ENCODE measurements at regions not wholly inside any gene's neighbourhood (a gene's known extent, or its start where the extent isn't known, plus 50 kb on each side); places are given as distances from the start of the nearest gene placed in this dataset.

GRCh38 chr6:16844183-16844582, 82.9 kb upstream of the ATXN1 start:
- no peaks in the 10 kb centered on the region for H3K36me3 ChIP-seq (ENCODE audit: control insufficient read depth in 2 of 2, extremely low read depth in 1 of 2, insufficient read depth in 2 of 2, low read length in 2 of 2)
- H3K27ac ChIP-seq (ENCODE audit: control insufficient read depth, insufficient read depth, low read length) = no peak overlapping the region
- TF ChIP-seq EZH2 (IDR thresholded peaks at IDR 0.05; ENCODE audit: low read length) = no peak
- TF ChIP-seq CTCF (optimal IDR thresholded peaks at IDR 0.05 in 1 of 3, IDR thresholded peaks at IDR 0.05 in 1 of 3, conservative IDR thresholded peaks at IDR 0.05 in 1 of 3; ENCODE audit: extremely low read depth in 1 of 3, insufficient read depth in 2 of 3, low read length in 3 of 3) = no peak
- no peaks in the 10 kb centered on the region for H3K9me3 ChIP-seq (ENCODE audit: control insufficient read depth, low read depth, low read length)
- no peak overlapping the region for H3K4me3 ChIP-seq (ENCODE audit: control insufficient read depth in 2 of 3, extremely low read depth in 1 of 3, insufficient read depth in 2 of 3, low read depth in 1 of 3, low read length in 3 of 3)
- no peaks in the 10 kb centered on the region for H3K27me3 ChIP-seq (ENCODE audit: control insufficient read depth, extremely low read depth, insufficient read depth, low read length)
- H3K4me2 ChIP-seq (ENCODE audit: control insufficient read depth, extremely low read depth, insufficient read depth, low read depth, low read length) = no peak overlapping the region
- no peak for DNase-seq (ENCODE audit: low read depth, low spot score)
- no peak for FAIRE-seq
- dilution Hi-C loops (cut with MboI; ENCODE audit: extremely low pct_ligation_motif_present, low sequenced_read_pairs) = no loop called here
- H3K4me1 ChIP-seq (ENCODE audit: control insufficient read depth, extremely low read depth, insufficient read depth, low read length) = peaks cover 23% of the 10 kb centered on the region
- H3K9me1 ChIP-seq (ENCODE audit: control insufficient read depth, extremely low read depth, insufficient read depth, low read length) = no peaks in the 10 kb centered on the region
- H4K20me1 ChIP-seq (ENCODE audit: control insufficient read depth, extremely low read depth, insufficient read depth, low read length) = no peaks in the 10 kb centered on the region
- no peak overlapping the region for H3K9ac ChIP-seq (ENCODE audit: control insufficient read depth, extremely low read depth, insufficient read depth, low read length)
- no peaks in the 10 kb centered on the region for H3K79me2 ChIP-seq (ENCODE audit: control insufficient read depth, insufficient read depth, low read length)
- H2AFZ ChIP-seq (ENCODE audit: control insufficient read depth, low read length) = no peak overlapping the region

GRCh38 chr6:16842676-16843075, 81.4 kb upstream of the ATXN1 start:
- H3K4me3 ChIP-seq (ENCODE audit: control insufficient read depth in 2 of 3, extremely low read depth in 1 of 3, insufficient read depth in 2 of 3, low read depth in 1 of 3, low read length in 3 of 3) = no peak overlapping the region
- FAIRE-seq (no peak), DNase-seq (ENCODE audit: low read depth, low spot score) (no peak)
- no peaks in the 10 kb centered on the region for H4K20me1 ChIP-seq (ENCODE audit: control insufficient read depth, extremely low read depth, insufficient read depth, low read length)
- H3K9me1 ChIP-seq (ENCODE audit: control insufficient read depth, extremely low read depth, insufficient read depth, low read length) = no peaks in the 10 kb centered on the region
- no peaks in the 10 kb centered on the region for H3K79me2 ChIP-seq (ENCODE audit: control insufficient read depth, insufficient read depth, low read length)
- no peaks in the 10 kb centered on the region for H3K36me3 ChIP-seq (ENCODE audit: control insufficient read depth in 2 of 2, extremely low read depth in 1 of 2, insufficient read depth in 2 of 2, low read length in 2 of 2)
- peaks cover 23% of the 10 kb centered on the region for H3K4me1 ChIP-seq (ENCODE audit: control insufficient read depth, extremely low read depth, insufficient read depth, low read length)
- H3K4me2 ChIP-seq (ENCODE audit: control insufficient read depth, extremely low read depth, insufficient read depth, low read depth, low read length) = no peak overlapping the region
- H2AFZ ChIP-seq (ENCODE audit: control insufficient read depth, low read length) = no peak overlapping the region
- no peak for TF ChIP-seq EZH2 (IDR thresholded peaks at IDR 0.05; ENCODE audit: low read length)
- TF ChIP-seq CTCF (optimal IDR thresholded peaks at IDR 0.05 in 1 of 3, IDR thresholded peaks at IDR 0.05 in 1 of 3, conservative IDR thresholded peaks at IDR 0.05 in 1 of 3; ENCODE audit: extremely low read depth in 1 of 3, insufficient read depth in 2 of 3, low read length in 3 of 3) = no peak
- H3K27ac ChIP-seq (ENCODE audit: control insufficient read depth, insufficient read depth, low read length) = no peak overlapping the region
- dilution Hi-C loops (cut with MboI; ENCODE audit: extremely low pct_ligation_motif_present, low sequenced_read_pairs) = no loop called here
- no peaks in the 10 kb centered on the region for H3K9me3 ChIP-seq (ENCODE audit: control insufficient read depth, low read depth, low read length)
- H3K27me3 ChIP-seq (ENCODE audit: control insufficient read depth, extremely low read depth, insufficient read depth, low read length) = no peaks in the 10 kb centered on the region
- H3K9ac ChIP-seq (ENCODE audit: control insufficient read depth, extremely low read depth, insufficient read depth, low read length) = no peak overlapping the region
